Esophagus muscularis mucosa (tissue), 4 donors: ENCODE measurements at regions not wholly inside any gene's neighbourhood (a gene's known extent, or its start where the extent isn't known, plus 50 kb on each side); places are given as distances from the start of the nearest gene placed in this dataset.

Experiments used
- CTCF ChIP-seq, 3 experiments: fragments of 200-600 bp in 2 of 3; fragments of 450-650 bp in 1 of 3; sonication (generic) in 2 of 3; IDR thresholded peaks; one replicate each; pipeline ENCODE4 v1.5.1; 2017 to 2019; ENCODE audit warnings: antibody characterized with exemption in 3 of 3, mild to moderate bottlenecking in 2 of 3, moderate library complexity in 1 of 3
- EP300 ChIP-seq: sonication (generic); formaldehyde crosslinking; IDR thresholded peaks from one replicate; pipeline ENCODE4 v1.6.1; 2017; ENCODE audit warnings: antibody characterized with exemption
- POLR2A ChIP-seq: fragments of 450-650 bp; IDR thresholded peaks from one replicate; pipeline ENCODE4 v1.6.1; 2017; ENCODE audit warnings: antibody characterized with exemption, moderate library complexity, mild to moderate bottlenecking, low read depth
- POLR2AphosphoS5 ChIP-seq, 2 donors: sonication (generic); formaldehyde crosslinking; IDR thresholded peaks; one replicate each; pipeline ENCODE4 v1.6.1; 2017; ENCODE audit warnings: antibody characterized with exemption in 2 of 2

- TF ChIP-seq POLR2AphosphoS5 (IDR thresholded peaks at IDR 0.05) (no peak), POLR2A (no peak), CTCF (IDR thresholded peaks at IDR 0.05) (no peak), EP300 (no peak)
Measured at GRCh38 chr4:133287396-133287795, 138.3 kb downstream of the PCDH10 start.
